Activated CD8-positive, alpha-beta memory T cell treated with anti-CD3 and anti-CD28 coated beads for 36 hours (primary cell): ENCODE measurements at regions not wholly inside any gene's neighbourhood (a gene's known extent, or its start where the extent isn't known, plus 50 kb on each side); places are given as distances from the start of the nearest gene placed in this dataset.
"Not testable (repeated sequence)": the region's sequence is repeated elsewhere in the genome, so short reads cannot be mapped to it uniquely, and the experiment has no call there.

Experiments
- CTCF ChIA-PET: fragments of 350-600 bp; sonication (Branson Sonifier 250); formaldehyde crosslinking; loops from one replicate; lab custom pipeline; 2021; ENCODE audit warnings: antibody characterized with exemption; lab: Charles Lee
- POLR2A ChIA-PET: fragments of 350-600 bp; sonication (Branson Sonifier 250); formaldehyde crosslinking; loops from one replicate; lab custom pipeline; 2021; ENCODE audit warnings: antibody characterized with exemption; lab: Charles Lee

DNA sequence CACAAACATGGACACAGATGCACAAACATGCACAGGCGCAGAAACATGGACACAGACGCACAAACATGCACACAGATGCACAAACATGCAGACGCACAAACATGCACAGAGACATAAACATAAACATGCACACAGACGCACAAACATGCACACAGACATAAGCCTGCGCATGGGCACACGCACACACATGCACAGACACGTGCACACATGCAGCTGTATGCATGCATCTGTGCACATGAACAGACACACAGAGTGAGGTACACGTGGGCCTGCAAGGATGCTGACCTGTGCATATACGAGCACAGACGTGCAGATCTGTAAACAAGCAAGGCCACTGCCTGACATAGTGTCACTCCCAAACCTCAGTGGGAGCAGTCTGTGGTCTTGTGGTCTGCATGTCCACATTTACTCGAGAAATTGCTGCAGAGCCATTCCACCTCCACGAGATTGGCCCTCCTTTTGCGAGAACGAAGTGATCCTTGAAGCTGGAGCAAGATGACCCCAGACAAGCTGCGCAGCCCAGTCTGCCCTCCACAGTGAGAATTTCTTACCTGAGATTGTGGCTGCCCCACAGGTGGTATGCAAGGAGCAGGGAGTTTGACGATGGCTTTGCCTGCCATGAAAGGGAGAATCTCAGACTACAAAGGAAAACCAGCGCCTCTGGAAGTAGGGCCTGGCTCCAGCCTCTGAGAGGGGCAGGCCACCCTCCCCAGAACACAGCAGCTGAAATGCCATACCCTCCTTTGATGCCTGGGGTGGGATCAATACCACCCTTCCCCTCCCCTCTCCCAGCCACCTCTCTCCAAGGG lies 299.9 kb downstream of the BRD1 start:
- POLR2A ChIA-PET: no interaction called here
- CTCF ChIA-PET: no interaction called here

DNA sequence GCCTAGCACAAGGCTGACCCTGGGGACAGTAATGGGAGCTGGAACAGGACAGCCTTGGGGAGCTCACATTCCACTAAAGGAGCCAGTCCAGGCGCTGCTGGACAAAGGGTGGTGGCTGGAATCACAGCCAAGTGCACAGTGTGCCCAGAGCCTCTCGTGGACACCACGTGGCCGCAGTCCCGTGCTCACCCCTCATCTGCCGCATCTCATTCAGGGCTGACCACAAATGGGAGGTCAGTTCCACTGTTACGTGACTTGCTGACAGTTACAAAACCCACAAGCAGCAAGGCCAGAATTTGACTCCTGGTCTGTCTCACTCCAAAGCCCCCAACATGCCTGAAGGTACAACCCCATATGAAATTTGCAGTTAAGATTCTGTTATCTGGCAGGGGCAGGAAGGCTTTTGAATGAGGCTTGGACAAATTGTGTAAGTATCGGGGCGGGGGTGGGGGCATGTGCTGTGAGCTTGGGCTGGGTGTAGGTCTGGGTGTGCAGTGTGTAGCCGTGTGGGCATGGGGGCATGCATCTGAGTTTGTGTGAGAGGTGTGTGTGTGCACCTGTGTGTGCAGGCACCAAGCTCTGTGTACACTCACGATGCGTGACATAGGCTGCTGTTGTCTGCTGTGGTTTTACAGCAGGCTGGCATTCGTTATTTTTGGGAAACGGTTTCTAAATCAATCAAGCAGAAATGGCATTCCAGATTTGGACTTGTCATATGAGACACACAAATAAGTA lies 301.7 kb downstream of the BRD1 start:
- POLR2A ChIA-PET: no interaction called here
- CTCF ChIA-PET: no interaction called here

DNA sequence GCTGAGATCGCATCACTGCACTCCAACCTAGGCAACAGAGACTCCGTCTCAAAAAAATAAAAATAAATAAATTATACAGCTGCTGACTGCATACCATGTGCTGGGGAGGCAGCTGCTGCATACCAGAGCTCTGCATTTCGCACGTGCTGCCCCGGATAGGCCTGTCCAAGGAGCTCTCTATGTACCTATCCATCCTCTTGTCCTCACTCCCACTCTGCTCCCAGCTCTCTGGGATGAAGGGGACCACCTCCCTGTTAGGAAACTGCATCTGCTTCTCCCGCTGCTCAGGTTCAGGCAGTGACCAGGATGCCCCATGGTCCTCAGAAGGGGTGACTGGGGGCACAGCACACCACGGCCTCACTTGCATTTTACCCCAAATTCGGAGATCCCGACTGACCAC lies 302.3 kb downstream of the BRD1 start:
- CTCF ChIA-PET: no interaction called here
- POLR2A ChIA-PET: no interaction called here

DNA sequence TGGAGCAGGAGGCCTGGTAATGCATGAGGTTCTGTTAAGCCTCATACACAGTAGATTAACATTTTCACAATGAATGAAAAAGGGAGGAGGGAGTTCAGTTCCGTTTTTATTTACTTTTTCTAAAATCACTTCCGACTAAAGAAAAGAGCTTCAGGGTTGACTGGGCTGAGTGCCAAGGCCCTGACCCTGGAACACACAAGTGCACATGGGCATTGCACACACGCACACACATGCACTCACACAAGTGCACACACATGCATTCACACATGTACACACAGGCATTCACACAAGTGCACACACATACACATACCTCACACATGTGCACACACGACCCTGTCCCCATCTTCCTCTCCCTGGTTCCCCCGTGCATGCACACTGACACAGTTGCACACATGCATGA lies 303.3 kb downstream of the BRD1 start:
- POLR2A ChIA-PET: no interaction called here
- CTCF ChIA-PET: no interaction called here

- ChIA-PET CTCF (no interaction called here), POLR2A (no interaction called here)
These were observed 304.2 kb downstream of the BRD1 start for GRCh38 chr22:49523374-49524008.

GRCh38 chr22:49522582-49523373 lies 304.9 kb downstream of the BRD1 start:
- ChIA-PET CTCF (no interaction called here), POLR2A (no interaction called here)

DNA sequence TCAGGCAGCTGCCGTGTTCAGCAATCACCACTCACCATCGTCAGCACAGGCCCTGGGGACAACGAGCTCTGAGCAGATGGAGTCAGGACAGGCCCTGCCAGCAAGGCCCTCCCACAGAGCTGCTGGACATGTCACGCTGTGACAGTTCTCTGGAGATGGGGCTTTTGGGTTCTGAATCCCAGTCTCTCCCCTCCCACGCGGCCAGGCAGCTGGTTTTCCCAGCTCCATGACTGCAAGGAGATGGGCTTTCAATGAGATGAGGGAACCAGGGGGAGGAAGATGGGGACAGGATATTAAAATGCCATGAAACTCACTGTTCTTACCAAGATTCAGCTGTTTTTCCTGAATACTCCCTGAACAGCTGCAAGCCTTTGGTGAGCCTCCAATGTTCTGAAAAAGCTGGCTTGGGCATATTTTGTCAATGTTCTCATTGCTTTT lies 305.9 kb downstream of the BRD1 start:
- ChIA-PET POLR2A (no interaction called here), CTCF (no interaction called here)

DNA sequence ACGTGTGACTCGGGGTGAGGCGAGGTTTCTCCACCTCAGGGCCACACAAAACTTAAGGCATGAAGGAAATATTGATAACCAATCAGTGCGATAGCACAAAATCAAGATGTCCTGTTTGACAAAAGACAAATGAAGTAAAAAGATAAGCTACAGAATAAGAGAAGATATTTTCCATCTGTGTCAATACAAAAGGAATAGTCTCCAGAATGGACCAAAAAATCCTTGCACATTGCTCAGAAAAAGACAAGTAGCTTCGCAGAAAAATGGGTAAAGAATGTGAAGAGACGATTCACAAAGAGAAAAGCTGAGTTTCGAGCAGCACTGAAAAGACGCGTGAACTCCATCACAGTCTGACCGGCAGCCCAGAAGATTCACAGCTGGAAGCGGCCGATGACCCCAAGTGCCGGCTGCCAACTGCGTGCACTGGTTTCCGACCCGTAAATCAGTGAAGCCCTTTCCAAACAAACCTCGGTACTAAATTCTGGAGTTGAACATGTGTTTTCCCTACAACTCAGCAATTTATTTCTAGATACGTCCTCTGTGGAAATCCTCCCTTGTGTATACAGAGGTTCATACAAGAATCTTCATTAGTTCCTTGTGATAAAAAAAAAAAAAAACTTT lies 308.4 kb downstream of the BRD1 start:
- ChIA-PET POLR2A (no interaction called here), CTCF (no interaction called here)

DNA sequence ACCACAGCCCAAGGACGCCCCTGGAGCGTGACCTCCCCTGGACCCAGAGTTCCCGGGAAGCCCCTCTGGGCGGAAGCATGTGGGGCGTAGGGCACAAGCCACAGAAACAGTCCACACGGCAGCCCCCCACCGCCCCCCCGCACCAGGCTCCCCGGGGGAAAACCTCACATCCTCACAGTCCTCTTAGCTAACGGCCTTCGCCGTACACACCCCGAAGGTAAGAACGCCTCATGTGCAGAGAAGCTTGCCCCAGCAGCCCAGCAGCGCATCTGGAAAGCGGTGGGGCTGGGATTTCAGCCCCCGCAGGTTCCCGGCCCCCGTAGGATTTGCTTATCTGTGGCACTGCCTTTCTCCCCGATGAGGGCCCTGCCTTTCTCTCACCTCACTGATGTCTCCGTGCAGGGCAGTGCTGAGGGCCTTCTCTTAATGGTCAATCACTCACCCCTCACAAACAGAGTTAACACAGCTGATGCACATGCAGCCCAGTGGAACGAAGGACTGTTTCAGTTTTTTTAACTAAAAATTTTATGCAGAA lies 309.2 kb downstream of the BRD1 start:
- POLR2A ChIA-PET: no interaction called here
- CTCF ChIA-PET: no interaction called here

DNA sequence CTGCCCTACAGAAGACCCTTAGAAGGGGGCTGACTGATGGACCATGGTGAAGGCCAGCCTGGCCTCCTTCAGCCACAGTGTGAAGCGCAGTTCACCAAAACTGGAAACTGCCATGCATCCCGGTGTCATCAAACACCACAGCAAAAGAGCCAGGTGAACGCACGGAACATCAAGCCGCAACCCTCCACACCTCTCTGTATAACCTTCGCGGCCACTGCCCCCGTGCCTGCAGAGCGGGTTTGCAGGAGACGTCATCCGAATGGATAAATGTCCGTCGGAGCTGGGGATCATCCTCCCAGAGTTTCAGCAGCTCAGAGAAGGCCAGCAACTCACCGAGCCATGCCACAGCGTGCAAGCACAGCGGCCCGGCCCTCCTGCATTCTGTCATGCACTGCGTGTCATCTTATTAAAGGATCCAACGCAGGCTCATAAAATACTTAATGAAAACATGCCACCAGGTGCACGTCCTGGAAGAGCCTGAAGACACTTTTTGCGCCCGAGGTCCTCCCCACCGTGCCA lies 309.9 kb downstream of the BRD1 start:
- ChIA-PET POLR2A (no interaction called here), CTCF (no interaction called here)

- ChIA-PET CTCF (no interaction called here), POLR2A (no interaction called here)
These were observed 310.5 kb downstream of the BRD1 start for GRCh38 chr22:49517211-49517610.

- ChIA-PET POLR2A (no interaction called here), CTCF (no interaction called here)
These were observed 312.2 kb downstream of the BRD1 start for GRCh38 chr22:49515475-49515874.

- ChIA-PET CTCF (no interaction called here), POLR2A (no interaction called here)
These were observed 313.0 kb downstream of the BRD1 start for GRCh38 chr22:49514641-49515040.

DNA sequence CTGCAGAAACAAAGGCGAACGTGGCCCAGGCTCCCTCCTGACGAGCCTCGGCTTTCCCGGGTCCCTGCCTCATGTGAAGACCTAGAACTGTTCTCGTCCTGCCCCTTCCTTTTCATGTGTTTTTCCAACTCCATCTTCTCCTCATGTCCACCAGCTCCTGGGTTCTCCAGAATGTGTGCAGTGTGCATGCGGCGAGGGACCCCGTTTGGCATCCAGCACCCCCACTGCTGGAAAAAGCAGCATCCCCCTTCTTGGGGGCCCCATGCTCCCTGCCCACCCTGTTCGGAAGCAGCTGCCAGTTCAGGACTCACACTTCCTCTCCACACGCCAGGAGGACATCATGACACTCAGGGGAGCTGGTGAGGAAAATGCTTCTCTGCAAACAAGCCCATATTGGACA lies 313.5 kb downstream of the BRD1 start:
- ChIA-PET POLR2A (no interaction called here), CTCF (no interaction called here)

- CTCF ChIA-PET: no interaction called here
- POLR2A ChIA-PET: no interaction called here
These were observed 314.3 kb downstream of the BRD1 start for GRCh38 chr22:49513358-49513851.

- CTCF ChIA-PET: no interaction called here
These were observed 315.0 kb downstream of the BRD1 start for GRCh38 chr22:49512487-49513165.

DNA sequence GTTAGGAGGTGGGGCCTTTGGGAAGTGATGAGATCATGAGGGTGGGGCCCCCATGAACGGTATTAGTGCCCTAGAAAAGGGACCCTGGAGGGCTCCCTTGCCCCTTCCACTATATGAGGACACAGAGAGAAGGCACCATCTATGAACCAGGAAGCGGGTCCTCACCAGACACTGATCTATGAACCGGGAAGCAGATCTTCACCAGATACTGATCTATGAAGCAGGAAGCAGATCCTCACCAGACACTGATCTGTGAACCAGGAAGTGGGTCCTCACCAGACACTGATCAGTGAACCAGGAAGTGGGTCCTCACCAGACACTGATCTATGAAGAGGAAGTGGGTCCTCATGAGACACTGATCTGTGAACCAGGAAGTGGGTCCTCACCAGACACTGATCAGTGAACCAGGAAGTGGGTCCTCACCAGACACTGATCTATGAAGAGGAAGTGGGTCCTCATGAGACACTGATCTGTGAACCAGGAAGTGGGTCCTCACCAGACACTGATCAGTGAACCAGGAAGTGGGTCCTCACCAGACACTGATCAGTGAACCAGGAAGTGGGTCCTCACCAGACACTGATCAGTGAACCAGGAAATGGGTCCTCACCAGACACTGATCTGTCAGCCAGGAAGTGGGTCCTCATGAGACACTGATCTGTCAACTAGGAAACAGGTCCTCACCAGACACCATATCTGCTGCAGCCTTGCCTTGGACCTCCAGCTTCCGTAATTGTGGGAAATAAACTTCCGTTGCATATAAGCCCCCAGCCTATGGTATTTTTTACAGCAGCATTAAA lies 316.1 kb downstream of the BRD1 start:
- POLR2A ChIA-PET, CTCF ChIA-PET: not testable (repeated sequence)

More at GRCh38 chr22:49512487-49513165, 315.0 kb downstream of the BRD1 start:
- POLR2A ChIA-PET: no interaction called here
